Right atrium auricular region (tissue), 2 donors: ENCODE measurements at regions not wholly inside any gene's neighbourhood (a gene's known extent, or its start where the extent isn't known, plus 50 kb on each side); places are given as distances from the start of the nearest gene placed in this dataset.

Experiments used
- DNase-seq: peaks from one replicate; pipeline ENCODE4 v3.0.0-alpha.2; 2019; ENCODE audit warnings: low spot score
- H3K27ac ChIP-seq, 2 donors: fragments of 200-600 bp; sonication (generic); 1 replicate in 1 of 2; 2 replicates in 1 of 2; pipeline ENCODE4 v1.5.1; 2016 to 2019
- H3K27me3 ChIP-seq, 2 donors: fragments of 200-600 bp; sonication (generic); one replicate each; pipeline versions ENCODE4 v1.5.1 to v1.6.0; 2017 to 2019
- H3K36me3 ChIP-seq: fragments of 200-600 bp; sonication (generic); one replicate; pipeline ENCODE4 v1.5.1; 2016
- H3K4me1 ChIP-seq, 2 donors: fragments of 200-600 bp; sonication (generic); one replicate each; pipeline versions ENCODE4 v1.5.1 to v1.6.0; 2017 to 2019
- H3K4me3 ChIP-seq, 2 donors: fragments of 200-600 bp; sonication (generic); 1 replicate in 1 of 2; 2 replicates in 1 of 2; pipeline ENCODE4 v1.5.1; 2017 to 2019; ENCODE audit warnings: mild to moderate bottlenecking in 1 of 2, moderate library complexity in 1 of 2
- H3K9me3 ChIP-seq, 2 donors: fragments of 200-600 bp; sonication (generic); one replicate each; pipeline ENCODE4 v1.5.1; 2019
- CTCF ChIP-seq, 2 donors: fragments of 200-600 bp; sonication (generic); IDR thresholded peaks; one replicate each; pipeline ENCODE4 v1.5.1; 2019; ENCODE audit warnings: antibody characterized with exemption in 2 of 2

- Histone ChIP-seq H3K4me3 (no peak overlapping the region), H3K27ac (no peak overlapping the region), H3K9me3 (no peaks in the 10 kb centered on the region), H3K27me3 (no peaks in the 10 kb centered on the region), H3K36me3 (no peaks in the 10 kb centered on the region), H3K4me1 (no peaks in the 10 kb centered on the region)
- TF ChIP-seq CTCF (IDR thresholded peaks at IDR 0.05) = no peak
- no peak for DNase-seq
Measured at GRCh38 chr18:73948497-73948896, 199.1 kb downstream of the FBXO15 start.

GRCh38 chr18:73948084-73948483, 199.6 kb downstream of the FBXO15 start:
- Histone ChIP-seq H3K36me3 (no peaks in the 10 kb centered on the region), H3K9me3 (no peaks in the 10 kb centered on the region), H3K27ac (no peak overlapping the region), H3K4me3 (no peak overlapping the region), H3K4me1 (no peaks in the 10 kb centered on the region), H3K27me3 (no peaks in the 10 kb centered on the region)
- TF ChIP-seq CTCF (IDR thresholded peaks at IDR 0.05) = no peak
- no peak for DNase-seq

GRCh38 chr18:73947180-73947921, 200.3 kb downstream of the FBXO15 start:
- Histone ChIP-seq H3K36me3 (no peaks in the 10 kb centered on the region), H3K27ac (no peak overlapping the region), H3K27me3 (no peaks in the 10 kb centered on the region), H3K4me3 (no peak overlapping the region), H3K9me3 (no peaks in the 10 kb centered on the region), H3K4me1 (no peaks in the 10 kb centered on the region)
- TF ChIP-seq CTCF (IDR thresholded peaks at IDR 0.05) = no peak
- DNase-seq = no peak

- Histone ChIP-seq H3K4me1 (no peaks in the 10 kb centered on the region), H3K36me3 (no peaks in the 10 kb centered on the region), H3K27ac (no peak overlapping the region), H3K27me3 (no peaks in the 10 kb centered on the region), H3K9me3 (no peaks in the 10 kb centered on the region), H3K4me3 (no peak overlapping the region)
- no peak for TF ChIP-seq CTCF (IDR thresholded peaks at IDR 0.05)
- DNase-seq = no peak
Measured at GRCh38 chr18:73945130-73945792, 202.4 kb downstream of the FBXO15 start.

- DNase-seq = no peak
- no peaks in the 10 kb centered on the region for H3K27me3 ChIP-seq
- no peaks in the 10 kb centered on the region for H3K9me3 ChIP-seq
- H3K27ac ChIP-seq = no peak overlapping the region
- no peaks in the 10 kb centered on the region for H3K4me1 ChIP-seq
- no peak for TF ChIP-seq CTCF (IDR thresholded peaks at IDR 0.05)
- H3K4me3 ChIP-seq = no peak overlapping the region
- H3K36me3 ChIP-seq = no peaks in the 10 kb centered on the region
Measured at GRCh38 chr18:73944715-73945114, 202.9 kb downstream of the FBXO15 start.
